DOHH2 (cell line): ENCODE measurements at regions not wholly inside any gene's neighbourhood (a gene's known extent, or its start where the extent isn't known, plus 50 kb on each side); places are given as distances from the start of the nearest gene placed in this dataset.

Experiments used
- CTCF ChIP-seq: fragments of 200-600 bp; sonication (generic); IDR thresholded peaks from one replicate; pipeline ENCODE4 v1.5.1; 2014; ENCODE audit warnings: antibody characterized with exemption, mild to moderate bottlenecking, low read depth, low read length; ENCODE audit not compliant: poor library complexity, severe bottlenecking
- EZH2phosphoT487 ChIP-seq: fragments of 200-600 bp; sonication (generic); IDR thresholded peaks from 2 replicates; pipeline ENCODE4 v1.6.1; 2017; ENCODE audit warnings: borderline replicate concordance, mild to moderate bottlenecking, antibody characterized with exemption, low read length, moderate library complexity, mixed read lengths

- no peak for TF ChIP-seq CTCF
- no peak for TF ChIP-seq EZH2phosphoT487
These were observed 600.1 kb upstream of the FSHR start for GRCh38 chr2:49754381-49754780.
